H1 (cell line): ENCODE measurements at regions not wholly inside any gene's neighbourhood (a gene's known extent, or its start where the extent isn't known, plus 50 kb on each side); places are given as distances from the start of the nearest gene placed in this dataset.

ENCODE experiments used
- CHD1 ChIP-seq: IDR thresholded peaks from 2 replicates; pipeline ENCODE4 v1.6.1; 2012; ENCODE audit warnings: low read depth, low read length, improper control_type of control experiment
- JUN ChIP-seq: IDR thresholded peaks from 2 replicates; pipeline ENCODE4 v1.6.1; 2011; ENCODE audit warnings: low read depth, mild to moderate bottlenecking, improper control_type of control experiment, low read length

DNA sequence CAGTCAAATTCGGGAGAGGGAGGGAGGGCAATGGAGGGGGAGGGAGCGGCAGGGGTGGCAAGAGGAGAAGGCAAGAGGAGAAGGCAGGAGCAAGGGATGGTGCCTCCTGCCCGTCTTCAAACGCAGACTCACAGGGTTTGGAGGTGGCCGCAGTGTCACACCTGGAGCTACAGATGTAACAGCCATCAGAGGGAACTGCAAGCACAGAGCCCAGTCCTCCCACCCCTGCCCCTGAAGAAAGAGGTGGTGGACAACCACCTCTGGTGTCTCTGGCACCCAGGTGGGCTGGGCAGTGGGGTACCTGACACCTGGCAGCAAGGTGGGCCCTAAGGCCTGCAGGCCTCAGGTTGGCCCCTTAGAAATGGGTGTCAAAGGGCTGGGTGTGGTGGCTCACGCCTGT is 67.0 kb upstream of the SDK1 start (continued):
- TF ChIP-seq CHD1 (no peak), JUN (no peak)
